Endometrial microvascular endothelial cells (primary cell): ENCODE measurements at regions not wholly inside any gene's neighbourhood (a gene's known extent, or its start where the extent isn't known, plus 50 kb on each side); places are given as distances from the start of the nearest gene placed in this dataset.
"Not testable (repeated sequence)": the region's sequence is repeated elsewhere in the genome, so short reads cannot be mapped to it uniquely, and the experiment has no call there.

Source experiments
- in situ Hi-C: cut with HindIII; loops from 2 replicates; pipeline ENCODE4 v1.10.0; 2017; ENCODE audit warnings: low sequenced_read_pairs, low pct_unique_long_range_greater_than_20kb; ENCODE audit errors: inconsistent ontology term

- in situ Hi-C loops, result no loop called here
These were observed 107.7 kb downstream of the SEPTIN7 start for GRCh38 chr7:35908331-35909216.

- in situ Hi-C loops, result no loop called here
These were observed 109.1 kb downstream of the SEPTIN7 start for GRCh38 chr7:35909870-35910357.

DNA sequence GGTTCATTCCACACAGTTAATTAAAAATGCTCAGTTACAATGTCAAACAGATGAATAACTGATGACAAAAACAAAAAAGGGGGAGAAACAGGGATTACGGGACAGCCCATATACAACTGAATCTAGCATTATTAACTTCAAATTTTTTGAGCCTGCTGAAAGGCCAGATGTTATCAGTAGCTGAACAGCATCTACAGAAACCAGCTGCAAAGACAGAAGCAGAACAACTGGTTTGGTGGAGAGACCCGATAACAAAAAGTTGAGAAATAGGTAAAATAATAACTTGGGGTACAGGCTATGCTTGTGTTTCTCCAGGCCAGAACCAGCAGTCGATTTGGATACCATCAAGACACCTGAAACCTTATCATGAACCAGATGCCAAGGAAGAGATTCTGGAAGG, 109.8 kb downstream of the SEPTIN7 start:
- in situ Hi-C loops, result not testable (repeated sequence)

DNA sequence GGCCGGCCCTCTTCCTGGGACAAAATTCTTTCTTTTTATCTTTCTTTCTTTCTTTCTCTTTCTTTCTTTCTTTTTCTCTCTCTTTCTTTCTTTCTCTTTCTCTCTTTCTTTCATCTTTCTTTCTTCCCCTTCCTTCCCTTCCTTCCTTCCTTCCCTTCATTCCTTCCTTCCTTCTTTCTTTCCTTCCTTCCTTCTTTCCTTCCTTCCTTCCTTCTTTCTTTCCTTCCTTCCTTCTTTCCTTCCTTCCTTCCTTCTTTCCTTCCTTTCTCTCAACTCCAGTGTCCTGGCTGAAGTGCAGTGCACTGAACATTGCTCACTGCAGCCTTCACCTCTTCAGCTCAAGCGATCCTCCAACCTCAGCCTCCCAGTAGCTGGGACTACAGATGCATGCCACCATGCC, 112.5 kb downstream of the SEPTIN7 start:
- in situ Hi-C loops, result not testable (repeated sequence)

- in situ Hi-C loops, result not testable (repeated sequence)
These were observed 113.4 kb downstream of the SEPTIN7 start for GRCh38 chr7:35914214-35914613.

DNA sequence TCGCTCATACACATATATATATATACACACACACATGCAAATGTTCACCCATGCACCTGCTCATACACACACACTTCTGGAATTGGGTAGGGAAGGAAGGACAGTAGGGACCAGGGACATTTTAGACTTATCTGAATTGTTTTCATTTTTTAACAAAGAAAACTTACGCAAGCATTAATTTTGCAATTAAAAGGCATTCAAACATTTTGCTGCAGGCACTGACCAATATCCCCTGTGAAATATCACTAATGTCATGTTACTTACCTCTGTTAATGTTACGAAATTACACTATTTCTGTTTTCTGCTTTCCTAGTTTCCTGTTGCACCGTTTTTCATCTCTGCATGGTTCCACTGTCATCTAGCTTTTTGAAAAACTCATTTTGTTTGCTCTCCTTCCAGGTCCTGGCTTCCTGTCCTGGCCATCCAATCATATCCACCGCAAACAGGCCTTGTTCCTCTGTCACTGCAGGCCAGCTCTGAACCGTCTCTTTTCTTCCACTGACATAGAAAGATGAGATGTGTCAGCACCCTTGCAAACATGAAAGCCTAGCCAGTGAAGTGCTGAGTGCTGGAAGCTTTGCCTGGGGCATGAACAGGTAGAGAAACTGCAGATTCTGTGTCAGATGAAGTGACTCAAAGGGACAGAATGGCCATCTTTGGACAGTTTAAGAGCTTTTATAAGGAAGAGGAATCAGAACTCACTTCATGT, 114.5 kb downstream of the SEPTIN7 start:
- in situ Hi-C loops, result not testable (repeated sequence)

DNA sequence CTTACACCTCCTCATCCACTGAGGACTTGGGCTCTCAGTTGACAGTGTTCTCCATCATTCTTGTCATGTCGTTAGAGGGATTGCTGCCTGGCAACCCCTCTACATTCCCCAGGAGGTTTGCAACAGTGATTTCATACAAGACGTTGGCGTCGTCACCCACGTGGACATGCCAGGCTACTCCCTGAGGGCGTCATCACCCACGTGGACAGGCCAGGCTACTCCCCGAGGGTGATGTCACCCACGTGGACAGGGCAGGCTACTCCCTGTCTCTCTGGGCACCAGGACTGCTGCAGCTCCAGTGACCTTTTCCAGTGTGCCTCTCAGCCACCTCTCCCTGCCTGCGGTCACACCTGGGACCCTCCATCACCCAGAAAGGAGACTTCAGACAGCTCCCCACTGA, 117.4 kb downstream of the SEPTIN7 start:
- in situ Hi-C loops, result not testable (repeated sequence)

- in situ Hi-C loops, result not testable (repeated sequence)
These were observed 118.8 kb downstream of the SEPTIN7 start for GRCh38 chr7:35919607-35920006.

GRCh38 chr7:35921338-35921737, 120.5 kb downstream of the SEPTIN7 start:
- in situ Hi-C loops, result not testable (repeated sequence)

DNA sequence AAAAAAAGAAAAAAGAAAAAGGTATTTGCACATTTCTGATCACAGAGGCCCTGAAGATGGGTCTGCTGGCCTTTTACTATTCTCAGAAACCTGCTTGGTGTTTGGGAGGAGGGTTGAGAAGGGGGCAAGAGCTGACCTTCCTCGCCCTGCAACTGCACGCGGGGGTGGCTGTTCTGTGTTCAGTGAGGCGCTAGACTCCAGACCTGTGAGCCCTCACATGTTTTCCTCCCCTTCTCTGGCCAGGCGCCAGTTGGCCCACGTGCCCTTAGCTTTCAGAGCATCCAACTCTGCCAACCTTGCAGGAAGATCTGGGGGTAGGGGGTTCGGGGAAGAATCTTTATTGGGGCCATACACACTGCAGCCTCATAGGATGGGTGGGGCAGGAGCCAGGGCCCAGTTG, 123.8 kb downstream of the SEPTIN7 start:
- in situ Hi-C loops, result not testable (repeated sequence)

GRCh38 chr7:35926966-35927365, 126.1 kb downstream of the SEPTIN7 start:
- in situ Hi-C loops, result not testable (repeated sequence)

- in situ Hi-C loops, result not testable (repeated sequence)
These were observed 130.3 kb downstream of the SEPTIN7 start for GRCh38 chr7:35931134-35931533.

DNA sequence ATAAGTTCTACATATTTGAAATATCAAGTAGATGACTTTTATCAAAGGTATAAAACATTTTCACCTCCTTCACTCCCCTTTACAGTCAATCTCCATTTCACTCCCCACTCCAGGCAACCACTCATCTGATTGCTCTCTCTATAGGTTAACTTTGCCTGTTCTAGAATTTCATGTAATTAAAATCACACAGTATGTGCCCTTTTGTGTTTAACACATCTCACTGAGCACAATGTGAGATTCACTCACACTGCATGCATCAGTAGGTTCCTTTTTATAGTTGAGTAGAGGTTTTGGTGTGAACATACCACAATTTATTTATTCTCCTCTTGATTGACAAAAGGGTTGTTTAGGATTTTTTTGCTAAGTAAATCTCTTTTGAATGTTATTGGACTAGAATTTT, 130.7 kb downstream of the SEPTIN7 start:
- in situ Hi-C loops, result not testable (repeated sequence)

GRCh38 chr7:35940695-35941094, 139.8 kb downstream of the SEPTIN7 start:
- in situ Hi-C loops, result not testable (repeated sequence)

GRCh38 chr7:35945621-35946020, 144.8 kb downstream of the SEPTIN7 start:
- in situ Hi-C loops, result not testable (repeated sequence)

- in situ Hi-C loops, result not testable (repeated sequence)
These were observed 154.9 kb downstream of the SEPTIN7 start for GRCh38 chr7:35955735-35956134.

DNA sequence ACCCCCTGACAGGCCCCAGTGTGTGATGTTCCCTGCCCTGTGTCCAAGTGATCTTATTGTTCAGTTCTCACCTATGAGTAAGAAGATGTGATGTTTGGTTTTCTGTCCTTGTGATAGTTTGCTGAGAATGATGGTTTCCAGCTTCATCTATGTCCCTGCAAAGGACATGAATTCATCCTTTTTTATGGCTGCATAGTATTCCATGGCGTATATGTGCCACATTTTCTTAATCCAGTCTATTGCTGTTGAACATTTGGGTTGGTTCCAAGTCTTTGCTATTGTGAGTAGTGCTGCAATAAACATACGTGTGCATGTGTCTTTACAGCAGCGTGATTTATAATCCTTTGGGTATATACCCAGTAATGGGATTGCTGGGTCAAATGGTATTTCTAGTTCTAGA, 156.1 kb downstream of the SEPTIN7 start:
- in situ Hi-C loops, result not testable (repeated sequence)

DNA sequence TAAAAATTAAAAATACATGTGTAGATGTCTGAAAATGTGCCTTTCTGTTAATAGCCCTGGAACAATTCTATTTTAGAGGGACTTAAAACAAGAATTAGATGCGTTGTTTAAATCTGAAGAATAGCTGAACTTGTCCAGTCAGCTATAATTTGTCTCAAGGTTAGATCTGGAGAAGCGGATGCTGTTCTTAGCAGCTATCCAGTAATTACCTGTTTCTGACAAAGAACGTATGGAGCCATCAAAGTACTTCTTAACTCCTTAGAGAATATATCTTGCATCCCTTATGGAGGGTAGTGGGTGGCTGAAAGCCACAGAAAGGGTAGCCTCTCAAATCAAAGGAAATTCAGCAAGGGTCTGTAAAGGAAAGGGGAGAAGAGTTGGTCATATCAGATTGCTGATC, 160.4 kb downstream of the SEPTIN7 start:
- in situ Hi-C loops, result not testable (repeated sequence)

- in situ Hi-C loops, result not testable (repeated sequence)
These were observed 161.8 kb downstream of the SEPTIN7 start for GRCh38 chr7:35962607-35963006.
